Esophagus squamous epithelium (tissue), 5 donors: ENCODE measurements at regions not wholly inside any gene's neighbourhood (a gene's known extent, or its start where the extent isn't known, plus 50 kb on each side); places are given as distances from the start of the nearest gene placed in this dataset.

Experiments used
- DNase-seq: peaks from one replicate; lab custom pipeline; 2025; lab: John Stamatoyannopoulos, UW
- H3K27ac ChIP-seq, 4 donors: fragments of 200-600 bp; sonication (generic); one replicate each; pipeline ENCODE4 v1.5.1; 2016 to 2019; ENCODE audit warnings: mild to moderate bottlenecking in 1 of 4
- H3K27me3 ChIP-seq, 4 donors: fragments of 200-600 bp; sonication (generic); 1 replicate in 3 of 4; 2 replicates in 1 of 4; pipeline versions ENCODE4 v1.5.1 to v1.6.0; 2017 to 2021; ENCODE audit warnings: antibody characterized with exemption in 1 of 4
- H3K36me3 ChIP-seq, 3 donors: fragments of 200-600 bp; sonication (generic); one replicate each; pipeline ENCODE4 v1.5.1; 2016 to 2019
- H3K4me1 ChIP-seq, 3 donors: fragments of 200-600 bp; sonication (generic); one replicate each; pipeline ENCODE4 v1.5.1; 2017 to 2019
- H3K4me3 ChIP-seq, 4 donors: fragments of 200-600 bp; sonication (generic); 1 replicate in 3 of 4; 2 replicates in 1 of 4; pipeline ENCODE4 v1.5.1; 2016 to 2019; ENCODE audit warnings: mild to moderate bottlenecking in 2 of 4, moderate library complexity in 1 of 4
- H3K9me3 ChIP-seq, 3 donors: fragments of 200-600 bp; sonication (generic); one replicate each; pipeline ENCODE4 v1.5.1; 2016 to 2019
- CTCF ChIP-seq, 6 experiments: fragments of 450-650 bp in 4 of 6; fragments of 200-600 bp in 2 of 6; sonication (generic) in 2 of 6; IDR thresholded peaks; one replicate each; pipeline ENCODE4 v1.5.1; 2016 to 2019; ENCODE audit warnings: antibody characterized with exemption in 6 of 6, mild to moderate bottlenecking in 4 of 6, moderate library complexity in 4 of 6
- POLR2A ChIP-seq, 4 donors: fragments of 450-650 bp; IDR thresholded peaks; one replicate each; pipeline ENCODE4 v1.6.1; 2017; ENCODE audit warnings: antibody characterized with exemption in 4 of 4, mild to moderate bottlenecking in 4 of 4, moderate library complexity in 3 of 4
- WGBS, 2 donors: methylation state at CpG; one replicate each; pipeline ENCODE4 v1.1.5; 2018; 5-methylcytosine and 5-hydroxymethylcytosine counted together
- intact Hi-C: fragments of 100-400 bp; cut with DNase I; formaldehyde crosslinking; loops from one replicate; pipeline ENCODE4 v1.15.0; 2022
- donor health status: DM: yes; HTN: yes; CAD: no.

- peaks cover 0 to 4% (median 0%) of the 10 kb centered on the region in 3 donors for H3K4me1 ChIP-seq
- H3K27me3 ChIP-seq, result no peaks in the 10 kb centered on the region
- H3K27ac ChIP-seq, result no peak overlapping the region
- H3K4me3 ChIP-seq, result no peak overlapping the region
- no peaks in the 10 kb centered on the region for H3K36me3 ChIP-seq
- intact Hi-C loops, result no loop called here
- no peak for DNase-seq
- H3K9me3 ChIP-seq, result no peaks in the 10 kb centered on the region
- no peak for TF ChIP-seq CTCF (IDR thresholded peaks at IDR 0.05)
- no peak for TF ChIP-seq POLR2A (IDR thresholded peaks at IDR 0.05)
Measured at GRCh38 chr2:182541268-182541667, 114.4 kb upstream of the PDE1A start.

GRCh38 chr2:182542501-182543258 lies 115.8 kb upstream of the PDE1A start:
- H3K4me3 ChIP-seq, result no peak overlapping the region
- peaks cover 0 to 4% (median 0%) of the 10 kb centered on the region in 3 donors for H3K4me1 ChIP-seq
- WGBS, 2 donors, result 77 to 78% methylated on average over 6 of the region's 6 CpGs
- H3K27ac ChIP-seq, result no peak overlapping the region
- no peaks in the 10 kb centered on the region for H3K27me3 ChIP-seq
- no peaks in the 10 kb centered on the region for H3K9me3 ChIP-seq
- no peak for DNase-seq
- intact Hi-C loops, result no loop called here
- no peaks in the 10 kb centered on the region for H3K36me3 ChIP-seq
- no peak for TF ChIP-seq CTCF (IDR thresholded peaks at IDR 0.05)
- TF ChIP-seq POLR2A (IDR thresholded peaks at IDR 0.05), result no peak

- intact Hi-C loops, result no loop called here
- Histone ChIP-seq H3K27ac (no peak overlapping the region), H3K4me3 (no peak overlapping the region), H3K4me1 (peaks cover 0 to 4% (median 0%) of the 10 kb centered on the region in 3 donors), H3K27me3 (no peaks in the 10 kb centered on the region), H3K9me3 (no peaks in the 10 kb centered on the region), H3K36me3 (no peaks in the 10 kb centered on the region)
- DNase-seq, result no peak
- WGBS, 2 donors, result 86 to 91% methylated on average over 3 of the region's 3 CpGs
- TF ChIP-seq POLR2A (IDR thresholded peaks at IDR 0.05), result no peak
- TF ChIP-seq CTCF (IDR thresholded peaks at IDR 0.05), result no peak
Measured at GRCh38 chr2:182543741-182544525, 117.1 kb upstream of the PDE1A start.

- Histone ChIP-seq H3K4me1 (peaks cover 0 to 10% (median 0%) of the 10 kb centered on the region in 3 donors), H3K27ac (no peak overlapping the region), H3K27me3 (no peaks in the 10 kb centered on the region), H3K4me3 (no peak overlapping the region), H3K36me3 (no peaks in the 10 kb centered on the region), H3K9me3 (no peaks in the 10 kb centered on the region)
- intact Hi-C loops, result no loop called here
- WGBS, 2 donors, result 44 to 72% methylated on average over 3 of the region's 3 CpGs
- no peak for DNase-seq
- TF ChIP-seq CTCF (IDR thresholded peaks at IDR 0.05) (no peak), POLR2A (IDR thresholded peaks at IDR 0.05) (no peak)
Measured at GRCh38 chr2:182545420-182546167, 118.8 kb upstream of the PDE1A start.
